HepG2 (cell line): ENCODE measurements at regions not wholly inside any gene's neighbourhood (a gene's known extent, or its start where the extent isn't known, plus 50 kb on each side); places are given as distances from the start of the nearest gene placed in this dataset.

Experiments used
- AHR ChIP-seq: IDR thresholded peaks from 2 replicates; pipeline ENCODE4 v1.6.1; 2018; ENCODE audit warnings: missing genetic modification reagents, missing compliant biosample characterization
- MXD4 ChIP-seq: IDR thresholded peaks from 2 replicates; pipeline ENCODE4 v1.6.1; 2016; ENCODE audit warnings: mild to moderate bottlenecking, missing biosample characterization, missing genetic modification reagents
- NCOR1 ChIP-seq: fragments of 200-600 bp; sonication (generic); IDR thresholded peaks from 2 replicates; pipeline ENCODE4 v1.7.0; 2017; ENCODE audit warnings: antibody characterized with exemption, low read length, borderline replicate concordance
- NFIC ChIP-seq: IDR thresholded peaks from 2 replicates; pipeline ENCODE4 v1.6.1; 2012; ENCODE audit warnings: mild to moderate bottlenecking, low read length, inconsistent platforms
- SP2 ChIP-seq: sonication (generic); formaldehyde crosslinking; IDR thresholded peaks from 2 replicates; pipeline ENCODE4 v1.5.1; 2020; ENCODE audit warnings: mild to moderate bottlenecking, missing genetic modification reagents
- SRSF4 ChIP-seq: fragments of 200-400 bp; formaldehyde crosslinking; IDR thresholded peaks from one replicate; pipeline ENCODE4 v1.6.1; 2018; ENCODE audit warnings: mild to moderate bottlenecking, low read depth, low read length, moderate library complexity; ENCODE audit not compliant: poor library complexity, severe bottlenecking
- USF2 ChIP-seq, 2 experiments: sonication (generic) in 1 of 2; formaldehyde crosslinking in 1 of 2; IDR thresholded peaks; 2 replicates each; pipeline versions ENCODE4 v1.5.1 to v1.6.1; 2011 to 2020; ENCODE audit warnings: borderline replicate concordance in 1 of 2, low read depth in 1 of 2, low read length in 1 of 2, mild to moderate bottlenecking in 1 of 2, missing genetic modification reagents in 1 of 2, moderate library complexity in 1 of 2
- ZNF318 ChIP-seq: sonication (generic); formaldehyde crosslinking; IDR thresholded peaks from 2 replicates; pipeline ENCODE4 v1.4.0; 2020; ENCODE audit warnings: mild to moderate bottlenecking, missing genetic modification reagents
- ZNF607 ChIP-seq: sonication (generic); formaldehyde crosslinking; IDR thresholded peaks from 2 replicates; pipeline ENCODE4 v1.5.1; 2020; ENCODE audit warnings: missing genetic modification reagents, mild to moderate bottlenecking, borderline replicate concordance
- TF ChIP-seq, protein P1 (sequence below): sonication (generic); formaldehyde crosslinking; IDR thresholded peaks from 2 replicates; pipeline ENCODE4 v1.4.0; 2020; ENCODE audit warnings: mild to moderate bottlenecking, missing genetic modification reagents

- TF ChIP-seq ZNF318 (CRISPR knock-in tag) (no peak), SRSF4 (no peak), SP2 (no peak), USF2 (IDR thresholded peaks at IDR 0.05; ENCODE audit: low read depth, low read length) (no peak), USF2 (CRISPR knock-in tag; IDR thresholded peaks at IDR 0.05; ENCODE audit: borderline replicate concordance) (no peak), AHR (no peak), ZNF607 (CRISPR knock-in tag) (no peak), NFIC (no peak), MXD4 (CRISPR knock-in tag) (no peak), NCOR1 (no peak)
- TF ChIP-seq, protein P1, sequence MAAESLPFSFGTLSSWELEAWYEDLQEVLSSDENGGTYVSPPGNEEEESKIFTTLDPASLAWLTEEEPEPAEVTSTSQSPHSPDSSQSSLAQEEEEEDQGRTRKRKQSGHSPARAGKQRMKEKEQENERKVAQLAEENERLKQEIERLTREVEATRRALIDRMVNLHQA (CRISPR knock-in tag): no peak
- TF ChIP-seq, all 625 proteins: peak for 0
Observed at GRCh38 chr20:58084566-58084965, 143.9 kb downstream of the ANKRD60 start (continued).
